ENCODE measurements at regions not wholly inside any gene's neighbourhood (a gene's known extent, or its start where the extent isn't known, plus 50 kb on each side); places are given as distances from the start of the nearest gene placed in this dataset.

- TF ChIP-seq CTCF (IDR thresholded peaks at IDR 0.05) (no peak), POLR2AphosphoS5 (IDR thresholded peaks at IDR 0.05) (no peak)
Measured at GRCh38 chr15:100767001-100767825, 112.4 kb upstream of the ALDH1A3 start.
